ENCODE measurements at regions not wholly inside any gene's neighbourhood (a gene's known extent, or its start where the extent isn't known, plus 50 kb on each side); places are given as distances from the start of the nearest gene placed in this dataset.

- POLR2A ChIA-PET = no interaction called here
- DNase-seq (ENCODE audit: low spot score) = no peak
- Histone ChIP-seq H3K9me2 (ENCODE audit: insufficient read depth, low read length) (no peaks in the 10 kb centered on the region), H4K20me1 (ENCODE audit: insufficient read depth, low read length) (no peaks in the 10 kb centered on the region), H3K9me3 (ENCODE audit: low read length) (no peaks in the 10 kb centered on the region), H3K4me3 (ENCODE audit: low read depth, low read length, poor library complexity, severe bottlenecking) (no peak overlapping the region), H3K4me2 (ENCODE audit: low read length) (no peak overlapping the region), H3K79me2 (ENCODE audit: insufficient read depth, low read depth, low read length) (no peaks in the 10 kb centered on the region), H2AFZ (ENCODE audit: low read length) (no peak overlapping the region), H3K4me1 (ENCODE audit: insufficient read depth, low read length, poor library complexity, severe bottlenecking) (no peaks in the 10 kb centered on the region), H3K36me3 (ENCODE audit: insufficient read depth, low read length) (no peaks in the 10 kb centered on the region), H3K27ac (ENCODE audit: low read depth, low read length, poor library complexity, severe bottlenecking) (no peak overlapping the region)
- intact Hi-C loops (cut with micrococcal nuclease; ENCODE audit: unreplicated experiment) = no loop called here
- CTCF ChIA-PET (ENCODE audit: unreplicated experiment) = no interaction called here
- TF ChIP-seq EZH2phosphoT487 (IDR thresholded peaks at IDR 0.05; ENCODE audit: borderline replicate concordance, low read depth, low read length) (no peak), CTCF (conservative IDR thresholded peaks at IDR 0.05; ENCODE audit: low read length) (no peak)
- BruUV-seq (replicated peaks) = no TSS peak
Measured at GRCh38 chr7:12117170-12117569, 93.9 kb upstream of the TMEM106B start.

GRCh38 chr7:12119620-12120303, 91.3 kb upstream of the TMEM106B start:
- H3K9me2 ChIP-seq (ENCODE audit: insufficient read depth, low read length) = no peaks in the 10 kb centered on the region
- intact Hi-C loops (cut with micrococcal nuclease; ENCODE audit: unreplicated experiment) = no loop called here
- H3K27ac ChIP-seq (ENCODE audit: low read depth, low read length, poor library complexity, severe bottlenecking) = no peak overlapping the region
- H3K4me1 ChIP-seq (ENCODE audit: insufficient read depth, low read length, poor library complexity, severe bottlenecking) = no peaks in the 10 kb centered on the region
- no peaks in the 10 kb centered on the region for H4K20me1 ChIP-seq (ENCODE audit: insufficient read depth, low read length)
- H3K9me3 ChIP-seq (ENCODE audit: low read length) = no peaks in the 10 kb centered on the region
- H3K36me3 ChIP-seq (ENCODE audit: insufficient read depth, low read length) = no peaks in the 10 kb centered on the region
- TF ChIP-seq CTCF (conservative IDR thresholded peaks at IDR 0.05; ENCODE audit: low read length) (no peak), EZH2phosphoT487 (IDR thresholded peaks at IDR 0.05; ENCODE audit: borderline replicate concordance, low read depth, low read length) (no peak)
- ChIA-PET POLR2A (interaction anchor here (0.6 to 1.0 kb wide), 2 partner anchors 12 to 34 kb away, joined by 3 to 5 read pairs; no protein-coding TSS in a partner anchor), CTCF (ENCODE audit: unreplicated experiment) (no interaction called here)
- no peak for DNase-seq (ENCODE audit: low spot score)
- no peak overlapping the region for H3K4me2 ChIP-seq (ENCODE audit: low read length)
- H2AFZ ChIP-seq (ENCODE audit: low read length) = no peak overlapping the region
- no peak overlapping the region for H3K4me3 ChIP-seq (ENCODE audit: low read depth, low read length, poor library complexity, severe bottlenecking)
- no TSS peak for BruUV-seq (replicated peaks)
- H3K79me2 ChIP-seq (ENCODE audit: insufficient read depth, low read depth, low read length) = no peaks in the 10 kb centered on the region

DNA sequence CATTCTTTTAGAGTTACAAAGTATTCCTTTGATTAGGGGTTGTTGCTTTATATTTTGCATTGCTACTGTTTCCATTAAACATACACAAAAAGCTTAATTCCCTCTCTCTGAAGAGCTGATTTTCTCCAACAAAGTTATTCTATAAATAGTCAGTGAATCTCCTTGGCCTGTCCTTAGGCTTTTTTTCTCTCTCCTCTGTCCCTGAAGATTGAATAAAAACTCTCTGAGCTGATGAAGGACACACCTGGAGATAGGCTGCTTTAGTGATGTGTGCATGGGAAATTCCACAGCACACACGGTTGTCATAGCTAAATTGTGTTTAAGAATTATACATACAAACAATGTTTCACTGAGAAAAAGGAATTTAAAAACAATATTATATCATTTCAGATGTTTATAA, 90.5 kb upstream of the TMEM106B start:
- Histone ChIP-seq H3K4me1 (ENCODE audit: insufficient read depth, low read length, poor library complexity, severe bottlenecking) (no peaks in the 10 kb centered on the region), H4K20me1 (ENCODE audit: insufficient read depth, low read length) (no peaks in the 10 kb centered on the region), H3K79me2 (ENCODE audit: insufficient read depth, low read depth, low read length) (no peaks in the 10 kb centered on the region), H3K4me3 (ENCODE audit: low read depth, low read length, poor library complexity, severe bottlenecking) (no peak overlapping the region), H3K9me2 (ENCODE audit: insufficient read depth, low read length) (no peaks in the 10 kb centered on the region), H3K36me3 (ENCODE audit: insufficient read depth, low read length) (no peaks in the 10 kb centered on the region), H3K27ac (ENCODE audit: low read depth, low read length, poor library complexity, severe bottlenecking) (no peak overlapping the region), H3K4me2 (ENCODE audit: low read length) (no peak overlapping the region), H3K9me3 (ENCODE audit: low read length) (no peaks in the 10 kb centered on the region), H2AFZ (ENCODE audit: low read length) (no peak overlapping the region)
- ChIA-PET CTCF (ENCODE audit: unreplicated experiment) (no interaction called here), POLR2A (no interaction called here)
- no TSS peak for BruUV-seq (replicated peaks)
- intact Hi-C loops (cut with micrococcal nuclease; ENCODE audit: unreplicated experiment) = no loop called here
- TF ChIP-seq EZH2phosphoT487 (IDR thresholded peaks at IDR 0.05; ENCODE audit: borderline replicate concordance, low read depth, low read length) = no peak
- TF ChIP-seq CTCF (conservative IDR thresholded peaks at IDR 0.05; ENCODE audit: low read length) = no peak
- DNase-seq (ENCODE audit: low spot score) = no peak

Data from OCI-LY7 (cell line).